ENCODE measurements at regions not wholly inside any gene's neighbourhood (a gene's known extent, or its start where the extent isn't known, plus 50 kb on each side); places are given as distances from the start of the nearest gene placed in this dataset.
"Not testable (repeated sequence)": the region's sequence is repeated elsewhere in the genome, so short reads cannot be mapped to it uniquely, and the experiment has no call there.

DNA sequence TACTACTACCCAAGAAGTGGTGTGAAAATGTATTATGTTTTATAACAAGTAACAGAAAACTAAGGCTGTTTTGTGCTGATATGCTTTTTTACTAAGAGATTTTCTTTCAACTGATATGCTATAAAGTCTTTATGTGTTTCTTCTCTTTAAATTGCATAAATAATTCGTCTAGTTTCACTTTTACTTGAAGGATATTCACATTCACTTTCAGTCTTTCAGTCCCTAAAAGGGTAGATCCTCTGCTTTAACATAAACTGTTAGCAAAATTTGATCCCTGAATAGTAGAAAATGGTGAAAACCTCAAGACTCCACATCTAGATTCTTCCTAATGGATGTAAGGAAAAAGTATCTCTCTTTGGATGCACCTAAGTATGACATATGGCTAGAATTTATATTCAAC lies 69.0 kb upstream of the FST start:
- no peak for DNase-seq (ENCODE audit: extremely low spot score)
- H3K4me3 ChIP-seq (ENCODE audit: low read depth, low read length), result no peak overlapping the region
- no peaks in the 10 kb centered on the region for H3K4me1 ChIP-seq (ENCODE audit: insufficient read depth)
- H3K27ac ChIP-seq (ENCODE audit: low read depth), result no peak overlapping the region
- no peaks in the 10 kb centered on the region for H3K36me3 ChIP-seq (ENCODE audit: insufficient read depth)
- 36% methylated on average over 1 of the region's 1 CpG for WGBS

DNA sequence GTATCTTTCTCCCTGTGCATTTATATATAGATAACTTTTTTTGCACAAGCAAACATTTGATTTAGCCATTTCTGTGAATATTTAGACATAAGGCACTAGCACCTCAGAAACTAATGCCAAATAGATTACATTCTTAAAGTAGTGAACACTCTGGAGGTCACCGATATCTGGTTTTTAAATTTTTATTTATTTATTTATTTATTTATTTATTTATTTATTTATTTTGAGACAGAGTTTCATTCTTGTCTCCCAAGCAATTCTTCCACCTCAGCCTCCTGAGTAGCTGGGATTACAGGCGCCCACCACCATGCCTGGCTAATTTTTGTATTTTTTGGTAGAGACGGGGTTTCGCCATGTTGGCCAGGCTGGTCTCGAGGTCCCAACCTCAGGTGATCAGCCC lies 67.9 kb upstream of the FST start:
- DNase-seq (ENCODE audit: extremely low spot score); H3K36me3 ChIP-seq (ENCODE audit: insufficient read depth); H3K4me1 ChIP-seq (ENCODE audit: insufficient read depth); H3K27ac ChIP-seq (ENCODE audit: low read depth); H3K4me3 ChIP-seq (ENCODE audit: low read depth, low read length): not testable (repeated sequence)
- 96% methylated on average over 5 of the region's 5 CpGs for WGBS

DNA sequence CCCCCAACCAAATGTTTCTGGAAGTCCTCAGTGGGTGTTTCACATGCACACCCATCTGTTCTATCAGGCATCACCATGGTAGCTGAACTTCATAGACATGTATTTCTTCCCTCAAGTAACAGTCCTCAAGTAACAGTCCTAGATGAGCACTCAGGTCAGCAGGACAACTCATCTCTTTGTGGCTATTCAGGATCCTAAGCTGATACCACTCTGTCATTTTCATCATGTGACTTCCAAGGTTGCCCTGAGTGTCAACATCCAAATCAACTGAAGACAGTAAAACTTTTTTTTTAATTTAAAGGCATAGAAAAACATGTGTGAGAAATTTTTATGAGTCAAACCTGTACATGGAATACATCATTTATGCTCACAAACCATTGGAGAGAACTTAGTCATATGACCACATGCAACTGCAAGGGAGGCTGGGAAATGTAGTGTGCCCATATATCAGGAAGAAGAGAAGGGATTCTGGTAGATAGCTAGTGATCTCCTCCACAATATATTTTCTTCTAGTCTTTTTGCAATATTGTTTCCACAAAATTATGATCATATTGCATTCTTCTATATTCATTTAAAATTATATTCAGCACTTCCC lies 64.2 kb upstream of the FST start:
- Histone ChIP-seq H3K4me1 (ENCODE audit: insufficient read depth) (no peaks in the 10 kb centered on the region), H3K36me3 (ENCODE audit: insufficient read depth) (no peaks in the 10 kb centered on the region), H3K27ac (ENCODE audit: low read depth) (no peak overlapping the region), H3K4me3 (ENCODE audit: low read depth, low read length) (no peak overlapping the region)
- DNase-seq (ENCODE audit: extremely low spot score), result no peak

DNA sequence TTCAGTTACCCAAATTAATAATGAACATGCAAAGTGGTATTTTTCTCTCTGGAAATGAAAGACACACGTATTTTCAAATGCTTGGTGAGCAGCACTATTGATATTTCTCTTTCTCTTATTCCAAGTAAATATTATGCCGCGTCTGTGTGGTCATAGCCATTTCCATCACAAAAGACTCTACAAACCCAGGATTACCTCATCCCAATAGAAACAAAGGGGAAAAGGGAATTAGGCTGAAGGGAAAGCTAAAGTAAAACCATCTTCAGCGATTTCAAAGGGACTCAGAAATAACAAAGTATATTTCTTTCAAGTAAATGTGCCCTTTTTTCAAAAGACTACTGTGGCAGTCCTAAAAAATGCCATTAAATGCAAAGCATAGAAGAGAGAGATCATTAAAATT lies 62.0 kb upstream of the FST start:
- WGBS, result 69% methylated on average over 4 of the region's 4 CpGs
- no peak for DNase-seq (ENCODE audit: extremely low spot score)
- H3K36me3 ChIP-seq (ENCODE audit: insufficient read depth), result no peaks in the 10 kb centered on the region
- no peaks in the 10 kb centered on the region for H3K4me1 ChIP-seq (ENCODE audit: insufficient read depth)
- H3K4me3 ChIP-seq (ENCODE audit: low read depth, low read length), result no peak overlapping the region
- peak overlapping the region; percentile 56 for H3K27ac ChIP-seq (ENCODE audit: low read depth)

DNA sequence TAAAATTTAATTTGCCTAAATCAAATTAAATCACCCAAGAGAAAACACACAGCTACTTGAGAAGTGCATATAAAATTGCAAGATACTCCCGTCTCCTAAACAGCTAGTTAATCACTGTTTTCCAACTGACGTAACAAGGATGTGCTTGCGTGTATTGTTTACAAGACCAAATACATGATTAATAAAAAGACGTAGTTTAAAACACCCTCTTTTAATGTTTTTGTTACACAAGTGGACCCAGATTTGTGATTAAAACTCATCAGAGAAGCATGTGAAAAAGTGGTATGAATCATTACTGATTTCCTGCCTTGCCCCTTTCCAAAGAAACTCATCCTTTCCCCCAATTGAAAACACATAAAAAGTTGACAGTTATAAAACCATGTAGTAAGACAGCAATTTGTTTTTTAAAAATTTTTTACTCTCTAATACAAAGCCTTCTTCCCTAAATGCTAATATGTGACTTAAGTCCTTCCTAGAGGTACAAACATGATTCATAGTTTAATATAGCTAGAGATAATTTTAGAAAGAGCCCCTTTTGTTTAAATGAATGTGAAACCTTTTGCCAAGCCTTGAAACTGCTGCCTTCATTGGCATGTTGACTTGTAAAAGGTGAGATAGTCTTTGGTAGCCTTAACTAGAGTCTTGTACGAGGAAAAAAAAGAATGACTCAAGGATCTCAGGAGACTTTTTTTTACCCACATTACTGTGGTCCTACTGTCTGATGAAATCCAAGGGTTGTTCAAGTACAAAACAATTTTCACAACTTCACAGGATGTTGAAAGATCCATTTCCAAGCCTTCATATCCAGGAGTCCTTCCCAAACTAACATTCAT lies 61.4 kb upstream of the FST start:
- H3K4me3 ChIP-seq (ENCODE audit: low read depth, low read length), result no peak overlapping the region
- no peaks in the 10 kb centered on the region for H3K4me1 ChIP-seq (ENCODE audit: insufficient read depth)
- 61% methylated on average over 5 of the region's 5 CpGs for WGBS
- H3K36me3 ChIP-seq (ENCODE audit: insufficient read depth), result no peaks in the 10 kb centered on the region
- H3K27ac ChIP-seq (ENCODE audit: low read depth), result peak overlapping the region; percentile 56
- no peak for DNase-seq (ENCODE audit: extremely low spot score)

DNA sequence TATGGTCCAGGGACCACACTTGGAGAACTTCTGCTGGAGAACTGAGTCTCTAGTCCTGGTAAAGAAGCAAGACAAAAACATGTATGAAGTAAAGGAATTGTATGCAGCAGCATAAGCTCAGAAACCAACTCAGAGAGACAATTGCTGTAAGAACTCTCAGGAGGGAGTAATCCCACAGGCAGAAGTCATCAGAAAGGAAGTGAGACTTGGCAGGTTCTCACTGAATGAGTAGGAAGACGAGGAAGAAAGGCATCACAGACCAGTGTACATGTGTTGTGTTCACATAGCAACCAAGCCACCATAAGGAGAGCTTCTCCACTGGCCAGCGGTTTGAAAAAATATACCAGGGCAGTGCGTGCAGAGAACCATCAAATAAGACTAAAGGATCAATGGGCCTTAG lies 57.9 kb upstream of the FST start:
- no peak overlapping the region for H3K4me3 ChIP-seq (ENCODE audit: low read depth, low read length)
- no peaks in the 10 kb centered on the region for H3K4me1 ChIP-seq (ENCODE audit: insufficient read depth)
- WGBS, result 70% methylated on average over 3 of the region's 3 CpGs
- DNase-seq (ENCODE audit: extremely low spot score), result no peak
- no peak overlapping the region for H3K27ac ChIP-seq (ENCODE audit: low read depth)
- no peaks in the 10 kb centered on the region for H3K36me3 ChIP-seq (ENCODE audit: insufficient read depth)

DNA sequence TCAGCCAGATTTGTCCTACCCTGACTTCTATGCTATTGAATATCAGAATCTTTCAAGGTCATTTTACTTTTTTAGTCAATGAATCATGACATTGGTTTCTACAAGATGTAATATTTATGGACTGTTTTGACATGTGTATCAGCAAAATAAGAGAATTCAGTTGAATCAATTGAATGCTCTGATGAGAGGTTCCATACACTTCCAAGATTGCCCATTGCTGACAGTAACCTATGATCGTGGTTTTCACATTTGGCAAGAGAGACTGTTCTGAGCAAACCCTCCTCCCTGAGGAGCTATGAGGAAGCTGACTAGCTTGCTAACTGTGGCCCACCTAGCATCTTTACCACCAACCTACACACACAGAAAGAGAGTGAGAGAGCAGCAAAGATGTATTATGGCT lies 56.7 kb upstream of the FST start:
- H3K4me3 ChIP-seq (ENCODE audit: low read depth, low read length), result no peak overlapping the region
- no peaks in the 10 kb centered on the region for H3K36me3 ChIP-seq (ENCODE audit: insufficient read depth)
- no peak for DNase-seq (ENCODE audit: extremely low spot score)
- no peak overlapping the region for H3K27ac ChIP-seq (ENCODE audit: low read depth)
- H3K4me1 ChIP-seq (ENCODE audit: insufficient read depth), result no peaks in the 10 kb centered on the region
- 77% methylated on average over 1 of the region's 1 CpG for WGBS

DNA sequence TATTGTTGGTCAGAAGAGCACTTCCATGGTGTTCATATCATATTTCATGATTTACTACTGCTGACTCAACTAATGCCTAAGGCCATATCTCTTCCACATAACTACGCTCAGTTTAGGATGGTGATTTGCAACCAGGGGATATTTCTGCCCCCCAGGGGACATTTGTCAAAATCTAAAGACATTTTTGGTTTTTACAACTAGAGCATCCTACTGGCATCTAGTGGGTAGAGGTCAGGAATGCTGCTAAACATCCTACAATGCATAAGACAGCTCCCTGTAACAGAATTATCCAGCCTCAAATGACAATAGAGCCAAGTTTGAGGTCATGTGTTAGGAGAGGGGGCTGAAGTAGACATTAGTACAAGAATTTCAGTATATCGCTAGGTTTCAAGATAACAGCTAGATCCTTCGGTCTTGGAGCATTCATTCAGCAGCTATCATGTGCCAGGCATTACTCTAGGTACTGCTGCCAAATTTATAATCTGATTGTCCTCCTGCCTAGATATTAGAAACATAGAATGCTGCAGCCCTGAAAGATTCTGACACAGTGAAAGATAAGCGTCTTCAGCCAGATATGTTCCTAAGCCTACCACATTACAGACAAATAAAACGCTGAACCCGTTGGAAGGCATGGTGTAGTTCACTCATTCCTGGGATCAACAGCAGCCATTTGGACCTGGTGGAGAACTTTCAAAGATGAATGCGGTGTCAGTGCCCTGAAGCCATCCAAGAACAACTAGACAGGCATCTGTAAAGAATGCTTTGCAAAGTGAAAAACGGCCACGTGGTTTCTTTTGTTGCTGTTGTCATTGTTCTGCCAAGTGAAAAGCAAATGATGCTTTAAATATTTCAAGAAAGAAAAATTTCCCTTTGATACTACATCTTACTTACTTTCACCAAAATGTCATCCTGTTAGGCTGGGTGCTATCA lies 55.5 kb upstream of the FST start:
- WGBS, result 40% methylated on average over 9 of the region's 9 CpGs
- H3K4me1 ChIP-seq (ENCODE audit: insufficient read depth), result no peaks in the 10 kb centered on the region
- DNase-seq (ENCODE audit: extremely low spot score), result no peak
- no peak overlapping the region for H3K4me3 ChIP-seq (ENCODE audit: low read depth, low read length)
- H3K36me3 ChIP-seq (ENCODE audit: insufficient read depth), result no peaks in the 10 kb centered on the region
- H3K27ac ChIP-seq (ENCODE audit: low read depth), result no peak overlapping the region

DNA sequence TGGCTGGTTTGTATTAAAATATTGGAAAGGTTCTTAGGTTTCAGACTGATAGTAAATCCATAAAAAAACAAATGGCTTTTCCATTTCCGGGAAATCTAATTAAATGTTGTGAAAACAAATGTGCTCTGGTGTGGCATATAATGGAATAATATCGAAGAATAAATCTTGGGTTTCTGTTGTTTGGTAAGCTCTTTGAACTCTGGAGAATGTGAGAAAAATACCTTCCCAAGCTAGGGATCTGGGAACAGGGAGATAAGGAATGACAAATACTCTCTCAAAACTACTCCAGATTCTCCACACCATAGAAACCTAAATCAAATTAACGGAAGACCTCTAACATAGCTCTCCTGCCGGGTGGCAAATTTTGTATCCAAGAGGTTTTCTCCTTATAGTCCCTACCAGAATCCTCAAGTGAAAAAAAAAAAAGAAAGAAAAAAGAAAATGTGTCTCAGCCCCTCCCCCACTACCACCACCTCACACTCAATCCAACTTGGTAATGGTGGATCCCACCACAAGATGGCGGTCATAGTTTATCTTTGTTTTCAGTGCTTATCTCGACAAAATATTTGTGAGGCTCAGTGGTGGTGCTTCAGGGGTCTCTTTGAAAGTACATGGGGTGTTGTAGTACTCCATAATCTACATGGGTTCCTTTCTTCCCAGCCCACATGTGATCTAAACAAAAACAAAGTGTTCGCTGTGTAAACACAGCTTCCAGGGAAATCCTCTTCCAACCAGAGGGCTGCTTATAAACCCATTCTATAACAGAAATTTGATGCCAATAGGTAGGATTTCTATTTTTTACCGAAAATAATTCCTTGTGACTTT lies 54.5 kb upstream of the FST start:
- Histone ChIP-seq H3K36me3 (ENCODE audit: insufficient read depth) (no peaks in the 10 kb centered on the region), H3K4me1 (ENCODE audit: insufficient read depth) (no peaks in the 10 kb centered on the region), H3K27ac (ENCODE audit: low read depth) (no peak overlapping the region), H3K4me3 (ENCODE audit: low read depth, low read length) (no peak overlapping the region)
- WGBS, result 62% methylated on average over 8 of the region's 8 CpGs
- no peak for DNase-seq (ENCODE audit: extremely low spot score)

DNA sequence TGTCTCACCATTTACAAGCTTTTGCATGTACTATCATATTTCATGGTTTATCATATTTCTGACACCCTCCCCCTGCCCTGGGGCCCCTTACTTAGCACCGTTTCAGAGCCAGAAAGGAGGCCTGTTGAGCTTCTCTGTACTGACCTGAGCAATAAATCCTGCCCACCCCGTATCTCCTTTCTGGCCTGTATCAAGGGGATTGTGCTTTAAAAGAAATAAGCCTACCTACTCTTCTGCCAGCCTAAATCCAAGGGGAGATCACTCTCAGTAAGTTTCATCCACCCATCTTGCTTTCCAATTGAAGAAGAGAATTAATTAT lies 54.0 kb upstream of the FST start:
- no peak overlapping the region for H3K4me3 ChIP-seq (ENCODE audit: low read depth, low read length)
- WGBS, result 45% methylated on average over 2 of the region's 2 CpGs
- no peak for DNase-seq (ENCODE audit: extremely low spot score)
- H3K27ac ChIP-seq (ENCODE audit: low read depth), result no peak overlapping the region
- H3K4me1 ChIP-seq (ENCODE audit: insufficient read depth), result no peaks in the 10 kb centered on the region
- no peaks in the 10 kb centered on the region for H3K36me3 ChIP-seq (ENCODE audit: insufficient read depth)

DNA sequence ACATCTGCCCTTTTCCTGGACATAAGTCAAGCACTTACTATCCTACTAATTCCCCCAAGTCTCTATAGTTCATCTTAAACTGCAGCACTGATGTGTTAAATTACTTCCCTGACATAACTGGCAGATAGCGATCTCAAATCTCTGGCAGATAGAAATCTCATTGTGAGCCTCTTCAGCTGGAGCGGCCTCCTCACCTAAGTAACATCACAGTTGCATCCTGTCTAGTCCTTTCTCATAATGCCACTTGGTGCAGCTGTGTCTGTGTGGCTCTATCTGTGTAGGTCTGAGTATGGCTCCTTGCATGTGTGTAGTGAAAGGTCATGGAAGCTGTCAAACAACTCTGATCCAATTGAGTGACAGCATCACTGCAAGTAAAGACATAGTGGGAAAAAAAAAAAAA lies 53.6 kb upstream of the FST start:
- no peaks in the 10 kb centered on the region for H3K4me1 ChIP-seq (ENCODE audit: insufficient read depth)
- no peaks in the 10 kb centered on the region for H3K36me3 ChIP-seq (ENCODE audit: insufficient read depth)
- no peak for DNase-seq (ENCODE audit: extremely low spot score)
- no peak overlapping the region for H3K4me3 ChIP-seq (ENCODE audit: low read depth, low read length)
- 92% methylated on average over 2 of the region's 2 CpGs for WGBS
- no peak overlapping the region for H3K27ac ChIP-seq (ENCODE audit: low read depth)

DNA sequence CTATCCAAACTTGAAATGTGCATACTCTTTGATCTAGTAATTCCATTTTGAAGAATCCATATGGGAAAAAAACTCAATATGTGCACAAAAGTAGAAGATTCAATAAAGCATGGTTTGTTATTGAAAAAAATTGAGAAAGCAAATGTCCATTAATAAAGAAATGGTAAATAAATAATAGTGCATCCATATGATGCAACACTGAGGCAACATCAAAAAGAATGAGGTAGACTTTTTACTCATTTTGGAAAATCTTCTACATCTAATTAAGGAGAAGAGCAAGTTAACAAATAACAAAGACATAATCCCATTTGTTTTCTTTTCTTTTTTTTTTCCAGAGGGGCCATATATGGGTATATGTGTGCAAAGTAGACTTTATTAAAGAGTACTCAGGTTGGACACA lies 52.5 kb upstream of the FST start:
- Histone ChIP-seq H3K4me3 (ENCODE audit: low read depth, low read length) (no peak overlapping the region), H3K36me3 (ENCODE audit: insufficient read depth) (no peaks in the 10 kb centered on the region), H3K27ac (ENCODE audit: low read depth) (no peak overlapping the region), H3K4me1 (ENCODE audit: insufficient read depth) (no peaks in the 10 kb centered on the region)
- no peak for DNase-seq (ENCODE audit: extremely low spot score)

DNA sequence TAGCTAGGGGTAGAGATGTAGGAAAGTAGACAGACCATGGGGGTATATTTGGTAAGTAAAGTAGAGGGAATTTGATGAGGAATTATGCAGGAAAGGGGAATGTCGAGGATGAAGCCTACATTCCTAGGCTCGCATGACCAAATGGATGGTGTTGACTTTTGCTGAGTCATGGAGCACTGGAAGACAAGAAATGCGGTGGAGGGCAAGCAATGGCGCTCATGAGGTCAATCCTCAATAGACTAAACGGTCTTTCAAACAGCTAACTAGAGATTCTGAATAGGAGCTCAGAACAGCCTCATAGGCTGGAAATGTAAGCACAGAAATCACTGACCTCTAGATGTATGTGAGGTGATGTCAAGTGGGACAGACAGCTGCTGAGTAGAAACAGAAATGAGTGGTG lies 50.7 kb upstream of the FST start:
- H3K36me3 ChIP-seq (ENCODE audit: insufficient read depth), result no peaks in the 10 kb centered on the region
- no peaks in the 10 kb centered on the region for H3K4me1 ChIP-seq (ENCODE audit: insufficient read depth)
- WGBS, result 91% methylated on average over 5 of the region's 5 CpGs
- no peak overlapping the region for H3K27ac ChIP-seq (ENCODE audit: low read depth)
- no peak for DNase-seq (ENCODE audit: extremely low spot score)
- no peak overlapping the region for H3K4me3 ChIP-seq (ENCODE audit: low read depth, low read length)

All from urinary bladder (tissue), 3 donors.